KMS-11 (cell line): ENCODE measurements at regions not wholly inside any gene's neighbourhood (a gene's known extent, or its start where the extent isn't known, plus 50 kb on each side); places are given as distances from the start of the nearest gene placed in this dataset.

ENCODE experiments used
- H2AFZ ChIP-seq: fragments of 200-600 bp; sonication (generic); 2 replicates; pipeline ENCODE4 v1.6.1; 2016; ENCODE audit warnings: antibody characterized with exemption, mixed run types, low read depth
- H3K27ac ChIP-seq: fragments of 200-600 bp; sonication (generic); 2 replicates; pipeline ENCODE4 v1.6.1; 2016; ENCODE audit warnings: mild to moderate bottlenecking, mixed run types
- H3K27me3 ChIP-seq: fragments of 200-600 bp; sonication (generic); 2 replicates; pipeline ENCODE4 v1.6.1; 2017; ENCODE audit warnings: mild to moderate bottlenecking, low read depth, mixed run types, moderate library complexity; ENCODE audit not compliant: insufficient read depth
- H3K36me3 ChIP-seq: fragments of 200-600 bp; sonication (generic); 2 replicates; pipeline ENCODE4 v1.6.1; 2017; ENCODE audit warnings: mild to moderate bottlenecking, mixed run types; ENCODE audit not compliant: insufficient read depth
- H3K4me1 ChIP-seq: fragments of 200-600 bp; sonication (generic); 2 replicates; pipeline ENCODE4 v1.6.1; 2016; ENCODE audit warnings: mild to moderate bottlenecking, low read depth, mixed run types; ENCODE audit not compliant: poor library complexity, severe bottlenecking
- H3K4me2 ChIP-seq: fragments of 200-600 bp; sonication (generic); 2 replicates; pipeline ENCODE4 v1.7.0; 2016; ENCODE audit warnings: mild to moderate bottlenecking, mixed run types
- H3K4me3 ChIP-seq: fragments of 200-600 bp; sonication (generic); IDR thresholded peaks from 2 replicates; pipeline ENCODE4 v1.6.1; 2017; ENCODE audit warnings: low read depth, low read length, mixed read lengths; ENCODE audit not compliant: insufficient read depth
- H3K79me2 ChIP-seq: fragments of 200-600 bp; sonication (generic); 2 replicates; pipeline ENCODE4 v1.6.1; 2016; ENCODE audit warnings: low read depth, mixed run types; ENCODE audit not compliant: insufficient read depth
- H3K9ac ChIP-seq: fragments of 200-600 bp; sonication (generic); 2 replicates; pipeline ENCODE4 v1.6.1; 2016; ENCODE audit warnings: mild to moderate bottlenecking, mixed run types
- H4K20me1 ChIP-seq: fragments of 200-600 bp; sonication (generic); 2 replicates; pipeline ENCODE4 v1.6.1; 2016; ENCODE audit warnings: mild to moderate bottlenecking, mixed run types; ENCODE audit not compliant: insufficient read depth
- CTCF ChIP-seq: fragments of 200-600 bp; sonication (generic); conservative IDR thresholded peaks from 2 replicates; pipeline ENCODE4 v1.6.1; 2017; ENCODE audit warnings: low read depth, mild to moderate bottlenecking, antibody characterized with exemption, low read length, moderate library complexity, mixed read lengths

- no peak overlapping the region for H2AFZ ChIP-seq
- no peak overlapping the region for H3K9ac ChIP-seq
- no peaks in the 10 kb centered on the region for H3K79me2 ChIP-seq
- H3K4me2 ChIP-seq: no peak overlapping the region
- no peak for TF ChIP-seq CTCF
- no peaks in the 10 kb centered on the region for H3K27me3 ChIP-seq
- no peak overlapping the region for H3K27ac ChIP-seq
- H4K20me1 ChIP-seq: no peaks in the 10 kb centered on the region
- no peaks in the 10 kb centered on the region for H3K36me3 ChIP-seq
- H3K4me1 ChIP-seq: no peaks in the 10 kb centered on the region
- H3K4me3 ChIP-seq: no peak overlapping the region
Observed at GRCh38 chr7:142443216-142444010, 185.6 kb upstream of the PRSS58 start.

GRCh38 chr7:142442396-142442795 lies 184.5 kb upstream of the PRSS58 start:
- Histone ChIP-seq H2AFZ (no peak overlapping the region), H3K27ac (no peak overlapping the region), H4K20me1 (no peaks in the 10 kb centered on the region), H3K79me2 (no peaks in the 10 kb centered on the region), H3K4me1 (no peaks in the 10 kb centered on the region), H3K36me3 (no peaks in the 10 kb centered on the region), H3K4me3 (no peak overlapping the region), H3K27me3 (no peaks in the 10 kb centered on the region), H3K4me2 (no peak overlapping the region), H3K9ac (no peak overlapping the region)
- no peak for TF ChIP-seq CTCF

GRCh38 chr7:142440906-142441411 lies 183.1 kb upstream of the PRSS58 start:
- no peak for TF ChIP-seq CTCF
- H3K9ac ChIP-seq: no peak overlapping the region
- H3K27ac ChIP-seq: no peak overlapping the region
- H3K27me3 ChIP-seq: no peaks in the 10 kb centered on the region
- no peaks in the 10 kb centered on the region for H3K79me2 ChIP-seq
- no peak overlapping the region for H3K4me2 ChIP-seq
- no peaks in the 10 kb centered on the region for H3K4me1 ChIP-seq
- H2AFZ ChIP-seq: no peak overlapping the region
- no peaks in the 10 kb centered on the region for H3K36me3 ChIP-seq
- no peak overlapping the region for H3K4me3 ChIP-seq
- H4K20me1 ChIP-seq: no peaks in the 10 kb centered on the region

- Histone ChIP-seq H3K4me1 (no peaks in the 10 kb centered on the region), H4K20me1 (no peaks in the 10 kb centered on the region), H3K9ac (no peak overlapping the region), H3K4me3 (no peak overlapping the region), H3K27ac (no peak overlapping the region), H3K4me2 (no peak overlapping the region), H2AFZ (no peak overlapping the region), H3K36me3 (no peaks in the 10 kb centered on the region), H3K79me2 (no peaks in the 10 kb centered on the region), H3K27me3 (no peaks in the 10 kb centered on the region)
- no peak for TF ChIP-seq CTCF
Observed at GRCh38 chr7:142440219-142440905, 182.5 kb upstream of the PRSS58 start.
